Suprapubic skin (tissue), 4 donors: ENCODE measurements at regions not wholly inside any gene's neighbourhood (a gene's known extent, or its start where the extent isn't known, plus 50 kb on each side); places are given as distances from the start of the nearest gene placed in this dataset.

Source experiments
- DNase-seq, 2 donors: peaks; one replicate each; pipeline ENCODE4 v3.0.0-alpha.2; 2019; ENCODE audit warnings: low spot score in 2 of 2
- H3K27ac ChIP-seq: fragments of 200-600 bp; sonication (generic); one replicate; pipeline ENCODE4 v1.5.1; 2019
- H3K27me3 ChIP-seq: fragments of 200-600 bp; sonication (generic); one replicate; pipeline ENCODE4 v1.5.1; 2019
- H3K36me3 ChIP-seq: fragments of 200-600 bp; sonication (generic); one replicate; pipeline ENCODE4 v1.5.1; 2019
- H3K4me1 ChIP-seq: fragments of 200-600 bp; sonication (generic); one replicate; pipeline ENCODE4 v1.5.1; 2019
- H3K4me3 ChIP-seq: fragments of 200-600 bp; sonication (generic); one replicate; pipeline ENCODE4 v1.5.1; 2019; ENCODE audit warnings: mild to moderate bottlenecking
- H3K9me3 ChIP-seq: fragments of 200-600 bp; sonication (generic); one replicate; pipeline ENCODE4 v1.5.1; 2019
- CTCF ChIP-seq, 2 donors: fragments of 200-600 bp in 1 of 2; fragments of 450-650 bp in 1 of 2; sonication (generic) in 1 of 2; IDR thresholded peaks; one replicate each; pipeline ENCODE4 v1.5.1; 2016 to 2019; ENCODE audit warnings: antibody characterized with exemption in 2 of 2, mild to moderate bottlenecking in 1 of 2, moderate library complexity in 1 of 2
- EP300 ChIP-seq: sonication (generic); formaldehyde crosslinking; IDR thresholded peaks from one replicate; pipeline ENCODE4 v1.6.1; 2017; ENCODE audit warnings: antibody characterized with exemption
- POLR2A ChIP-seq, 2 donors: fragments of 450-650 bp; IDR thresholded peaks; one replicate each; pipeline ENCODE4 v1.6.1; 2017; ENCODE audit warnings: antibody characterized with exemption in 2 of 2, mild to moderate bottlenecking in 2 of 2, moderate library complexity in 2 of 2
- POLR2AphosphoS5 ChIP-seq, 3 donors: sonication (generic); formaldehyde crosslinking; IDR thresholded peaks; one replicate each; pipeline ENCODE4 v1.6.1; 2017; ENCODE audit warnings: antibody characterized with exemption in 3 of 3
- WGBS: methylation state at CpG from one replicate; pipeline ENCODE4 v1.1.5; 2018; 5-methylcytosine and 5-hydroxymethylcytosine counted together

- DNase-seq, result no peak
- Histone ChIP-seq H3K4me3 (no peak overlapping the region), H3K27me3 (no peaks in the 10 kb centered on the region), H3K9me3 (no peaks in the 10 kb centered on the region), H3K4me1 (no peaks in the 10 kb centered on the region), H3K27ac (no peak overlapping the region), H3K36me3 (no peaks in the 10 kb centered on the region)
- TF ChIP-seq POLR2A (IDR thresholded peaks at IDR 0.05), result no peak
- TF ChIP-seq CTCF (IDR thresholded peaks at IDR 0.05), result no peak
- TF ChIP-seq EP300, result no peak
- no peak for TF ChIP-seq POLR2AphosphoS5 (IDR thresholded peaks at IDR 0.05)
- WGBS, result 96% methylated on average over 2 of the region's 3 CpGs
Measured at GRCh38 chr5:37996918-37997317, 157.1 kb upstream of the GDNF start.

- H3K27ac ChIP-seq, result no peak overlapping the region
- TF ChIP-seq EP300, result no peak
- H3K27me3 ChIP-seq, result no peaks in the 10 kb centered on the region
- no peaks in the 10 kb centered on the region for H3K36me3 ChIP-seq
- H3K4me3 ChIP-seq, result no peak overlapping the region
- H3K4me1 ChIP-seq, result no peaks in the 10 kb centered on the region
- WGBS, result 77% methylated on average over 1 of the region's 1 CpG
- no peaks in the 10 kb centered on the region for H3K9me3 ChIP-seq
- no peak for DNase-seq
Measured at GRCh38 chr5:37994729-37995128, 154.9 kb upstream of the GDNF start.

- no peak overlapping the region for H3K27ac ChIP-seq
- no peak for DNase-seq
- H3K27me3 ChIP-seq, result no peaks in the 10 kb centered on the region
- TF ChIP-seq EP300 (no peak), POLR2A (IDR thresholded peaks at IDR 0.05) (no peak), POLR2AphosphoS5 (IDR thresholded peaks at IDR 0.05) (no peak), CTCF (IDR thresholded peaks at IDR 0.05) (no peak)
- H3K4me3 ChIP-seq, result no peak overlapping the region
- no peaks in the 10 kb centered on the region for H3K36me3 ChIP-seq
- WGBS, result 81% methylated on average over 10 of the region's 10 CpGs
- no peaks in the 10 kb centered on the region for H3K9me3 ChIP-seq
- H3K4me1 ChIP-seq, result no peaks in the 10 kb centered on the region
Measured at GRCh38 chr5:37991301-37992299, 151.8 kb upstream of the GDNF start.

GRCh38 chr5:37989884-37990283 lies 150.0 kb upstream of the GDNF start:
- H3K27me3 ChIP-seq, result no peaks in the 10 kb centered on the region
- 81% methylated on average over 1 of the region's 1 CpG for WGBS

GRCh38 chr5:37988454-37989046 lies 148.7 kb upstream of the GDNF start:
- TF ChIP-seq CTCF (IDR thresholded peaks at IDR 0.05), result no peak
- no peak for TF ChIP-seq POLR2AphosphoS5 (IDR thresholded peaks at IDR 0.05)
- TF ChIP-seq POLR2A (IDR thresholded peaks at IDR 0.05), result no peak
- TF ChIP-seq EP300, result no peak
- H3K27me3 ChIP-seq, result no peaks in the 10 kb centered on the region
- no peak for DNase-seq
- WGBS, result 91% methylated on average over 1 of the region's 1 CpG
- H3K4me3 ChIP-seq, result no peak overlapping the region
- no peaks in the 10 kb centered on the region for H3K36me3 ChIP-seq
- no peak overlapping the region for H3K27ac ChIP-seq
- no peaks in the 10 kb centered on the region for H3K9me3 ChIP-seq
- H3K4me1 ChIP-seq, result no peaks in the 10 kb centered on the region

More at GRCh38 chr5:37989884-37990283, 150.0 kb upstream of the GDNF start:
- no peak for TF ChIP-seq POLR2A (IDR thresholded peaks at IDR 0.05)
- no peak for TF ChIP-seq CTCF (IDR thresholded peaks at IDR 0.05)
- TF ChIP-seq POLR2AphosphoS5 (IDR thresholded peaks at IDR 0.05), result no peak
- TF ChIP-seq EP300, result no peak
- no peaks in the 10 kb centered on the region for H3K36me3 ChIP-seq
- DNase-seq, result no peak
- H3K9me3 ChIP-seq, result no peaks in the 10 kb centered on the region
- H3K4me3 ChIP-seq, result no peak overlapping the region
- no peak overlapping the region for H3K27ac ChIP-seq
- H3K4me1 ChIP-seq, result no peaks in the 10 kb centered on the region
